ENCODE measurements at regions not wholly inside any gene's neighbourhood (a gene's known extent, or its start where the extent isn't known, plus 50 kb on each side); places are given as distances from the start of the nearest gene placed in this dataset.

DNA sequence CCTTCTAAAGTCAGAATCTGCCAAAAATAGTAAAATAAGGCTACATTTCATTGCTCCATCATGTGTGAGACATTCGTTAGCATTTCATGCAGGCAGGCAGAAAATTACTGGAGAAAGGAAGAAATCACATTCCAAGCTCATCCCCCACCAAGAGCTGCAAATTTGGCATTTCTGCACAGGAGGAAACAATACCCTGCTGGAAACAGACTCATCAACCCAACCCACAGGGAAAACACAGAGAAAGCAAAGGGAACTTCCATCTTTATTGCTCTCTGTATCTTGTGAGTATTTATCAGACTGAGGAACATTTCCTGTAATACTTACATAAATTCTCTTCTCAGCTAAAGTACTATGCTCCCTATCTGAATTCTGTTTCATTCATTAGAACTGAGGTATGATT, 95.7 kb downstream of the KCTD12 start:
- no peak overlapping the region for H3K4me3 ChIP-seq (ENCODE audit: control insufficient read depth, low read depth, low read length)
- TF ChIP-seq, protein P1, sequence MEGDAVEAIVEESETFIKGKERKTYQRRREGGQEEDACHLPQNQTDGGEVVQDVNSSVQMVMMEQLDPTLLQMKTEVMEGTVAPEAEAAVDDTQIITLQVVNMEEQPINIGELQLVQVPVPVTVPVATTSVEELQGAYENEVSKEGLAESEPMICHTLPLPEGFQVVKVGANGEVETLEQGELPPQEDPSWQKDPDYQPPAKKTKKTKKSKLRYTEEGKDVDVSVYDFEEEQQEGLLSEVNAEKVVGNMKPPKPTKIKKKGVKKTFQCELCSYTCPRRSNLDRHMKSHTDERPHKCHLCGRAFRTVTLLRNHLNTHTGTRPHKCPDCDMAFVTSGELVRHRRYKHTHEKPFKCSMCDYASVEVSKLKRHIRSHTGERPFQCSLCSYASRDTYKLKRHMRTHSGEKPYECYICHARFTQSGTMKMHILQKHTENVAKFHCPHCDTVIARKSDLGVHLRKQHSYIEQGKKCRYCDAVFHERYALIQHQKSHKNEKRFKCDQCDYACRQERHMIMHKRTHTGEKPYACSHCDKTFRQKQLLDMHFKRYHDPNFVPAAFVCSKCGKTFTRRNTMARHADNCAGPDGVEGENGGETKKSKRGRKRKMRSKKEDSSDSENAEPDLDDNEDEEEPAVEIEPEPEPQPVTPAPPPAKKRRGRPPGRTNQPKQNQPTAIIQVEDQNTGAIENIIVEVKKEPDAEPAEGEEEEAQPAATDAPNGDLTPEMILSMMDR (IDR thresholded peaks at IDR 0.05; ENCODE audit: control insufficient read depth, insufficient read depth, low read depth, low read length, missing control alignments): no peak
- DNase-seq (ENCODE audit: low read depth): no peak

GRCh38 chr13:76783798-76784197, 102.4 kb downstream of the KCTD12 start:
- TF ChIP-seq, protein P1 (IDR thresholded peaks at IDR 0.05; ENCODE audit: control insufficient read depth, insufficient read depth, low read depth, low read length, missing control alignments): no peak
- H3K4me3 ChIP-seq (ENCODE audit: control insufficient read depth, low read depth, low read length): no peak overlapping the region
- no peak for DNase-seq (ENCODE audit: low read depth)

- no peak for DNase-seq (ENCODE audit: low read depth)
- TF ChIP-seq, protein P1 (IDR thresholded peaks at IDR 0.05; ENCODE audit: control insufficient read depth, insufficient read depth, low read depth, low read length, missing control alignments): no peak
- H3K4me3 ChIP-seq (ENCODE audit: control insufficient read depth, low read depth, low read length): no peak overlapping the region
Observed at GRCh38 chr13:76778853-76779252, 107.4 kb downstream of the KCTD12 start.

DNA sequence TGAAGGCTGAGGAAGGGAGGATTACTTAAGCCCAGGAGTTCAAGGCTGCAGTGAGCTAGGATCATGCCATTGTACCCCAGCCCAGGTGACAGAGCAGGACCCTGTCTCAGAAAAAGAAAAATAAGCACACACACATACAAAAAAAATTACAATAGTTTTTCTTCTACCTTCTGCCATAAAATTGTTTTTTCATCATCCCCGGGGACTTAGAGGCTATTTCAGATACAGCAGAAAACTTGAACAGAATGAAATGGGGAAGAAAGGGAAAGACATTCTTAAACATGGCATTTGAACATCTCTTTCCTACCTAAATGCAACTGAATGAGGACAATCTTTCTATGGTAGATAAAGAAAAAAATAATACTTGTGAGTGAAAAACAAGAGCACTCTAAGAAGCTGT, 109.1 kb downstream of the KCTD12 start:
- no peak for DNase-seq (ENCODE audit: low read depth)
- TF ChIP-seq, protein P1 (IDR thresholded peaks at IDR 0.05; ENCODE audit: control insufficient read depth, insufficient read depth, low read depth, low read length, missing control alignments): no peak
- no peak overlapping the region for H3K4me3 ChIP-seq (ENCODE audit: control insufficient read depth, low read depth, low read length)

DNA sequence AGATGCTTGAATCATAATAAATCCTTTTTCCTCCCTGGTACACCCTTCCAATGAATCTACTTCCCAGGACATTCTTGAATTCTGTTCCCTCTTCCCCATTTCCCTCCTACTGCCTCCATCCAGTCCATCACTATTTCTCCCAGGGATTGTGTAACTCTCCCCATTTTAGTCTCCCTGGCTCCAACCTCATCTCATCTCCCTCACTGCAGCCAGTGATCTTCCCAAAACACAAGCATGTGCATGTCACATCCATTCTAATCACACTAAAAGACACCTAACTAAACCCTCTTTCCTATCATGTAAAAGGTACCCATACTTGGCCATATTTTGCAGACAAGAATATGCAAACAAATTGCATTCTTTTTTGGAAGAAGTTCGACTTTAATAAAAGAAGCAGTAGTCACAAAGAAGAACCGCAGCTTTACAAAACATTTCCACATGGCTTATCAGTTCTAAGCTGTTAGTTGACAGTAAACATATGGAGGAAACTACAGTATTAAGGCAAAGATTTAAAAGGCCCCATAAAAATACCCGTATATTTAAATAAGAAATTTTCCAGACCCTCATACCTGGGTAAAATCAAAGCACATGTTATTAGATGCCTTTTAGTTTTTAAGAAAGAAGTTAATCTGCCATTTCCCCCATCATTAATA, 111.0 kb downstream of the KCTD12 start:
- no peak for DNase-seq (ENCODE audit: low read depth)
- TF ChIP-seq, protein P1 (IDR thresholded peaks at IDR 0.05; ENCODE audit: control insufficient read depth, insufficient read depth, low read depth, low read length, missing control alignments): no peak
- no peak overlapping the region for H3K4me3 ChIP-seq (ENCODE audit: control insufficient read depth, low read depth, low read length)

- TF ChIP-seq, protein P1 (IDR thresholded peaks at IDR 0.05; ENCODE audit: control insufficient read depth, insufficient read depth, low read depth, low read length, missing control alignments): no peak
- no peak for DNase-seq (ENCODE audit: low read depth)
- H3K4me3 ChIP-seq (ENCODE audit: control insufficient read depth, low read depth, low read length): no peak overlapping the region
Observed at GRCh38 chr13:76773448-76774094, 112.6 kb downstream of the KCTD12 start.

All from AG09309 (cell line).